NOMO-1 treated with dmso at 0.1 percent for 144 hours (cell line): ENCODE measurements at regions not wholly inside any gene's neighbourhood (a gene's known extent, or its start where the extent isn't known, plus 50 kb on each side); places are given as distances from the start of the nearest gene placed in this dataset.

Experiments used
- DNase-seq: peaks from one replicate; lab custom pipeline; 2025; ENCODE audit not compliant: unreplicated experiment; lab: John Stamatoyannopoulos, UW

GRCh38 chr13:34037636-34038540 lies 219.9 kb downstream of the RFC3 start:
- no peak for DNase-seq

DNA sequence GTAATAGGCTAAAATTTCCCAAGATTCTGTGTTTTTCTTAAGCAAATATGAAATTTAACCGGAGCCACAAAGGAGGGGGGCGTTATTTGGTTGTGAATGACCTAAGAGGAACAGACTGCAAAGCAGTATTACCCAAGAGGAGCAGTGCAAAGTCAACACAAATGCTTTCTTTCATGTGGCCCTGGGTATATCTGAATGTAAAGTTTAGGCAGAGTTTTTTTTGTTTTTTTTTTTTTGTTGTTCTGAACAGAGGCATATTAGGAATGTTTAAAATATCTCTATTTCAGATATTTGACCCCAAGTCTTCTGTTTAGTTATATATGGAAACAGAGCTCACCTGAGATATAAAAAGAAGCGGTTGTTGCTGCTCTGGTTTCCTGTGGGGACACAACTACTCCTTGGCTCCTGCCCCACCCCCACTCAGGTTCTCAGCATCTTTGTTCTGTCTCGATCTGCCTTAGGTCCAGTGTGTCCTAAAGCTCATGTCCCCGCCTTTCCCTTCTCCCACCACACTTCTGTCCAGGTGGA lies 220.7 kb downstream of the RFC3 start:
- no peak for DNase-seq

- no peak for DNase-seq
These were observed 221.7 kb downstream of the RFC3 start for GRCh38 chr13:34039678-34040077.

DNA sequence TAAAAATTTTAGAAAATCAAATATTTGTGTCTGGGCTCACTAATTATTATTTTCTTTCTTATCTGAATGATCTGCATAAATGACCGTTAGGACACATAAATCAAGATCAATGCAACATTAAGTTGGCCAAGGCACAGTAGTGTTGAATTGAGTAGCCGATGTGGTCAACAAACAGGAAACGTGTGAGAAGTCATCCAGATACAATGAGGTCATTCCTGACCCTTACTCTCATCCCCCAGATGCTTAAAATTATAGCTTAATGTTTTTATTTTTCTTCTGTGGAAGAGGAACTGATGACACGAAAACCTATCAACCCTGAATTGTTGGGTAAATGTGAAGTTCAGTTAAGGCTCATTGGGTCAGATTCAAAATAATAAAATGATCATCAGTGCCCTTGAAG lies 222.9 kb downstream of the RFC3 start:
- no peak for DNase-seq

GRCh38 chr13:34044041-34044440 lies 226.1 kb downstream of the RFC3 start:
- no peak for DNase-seq

DNA sequence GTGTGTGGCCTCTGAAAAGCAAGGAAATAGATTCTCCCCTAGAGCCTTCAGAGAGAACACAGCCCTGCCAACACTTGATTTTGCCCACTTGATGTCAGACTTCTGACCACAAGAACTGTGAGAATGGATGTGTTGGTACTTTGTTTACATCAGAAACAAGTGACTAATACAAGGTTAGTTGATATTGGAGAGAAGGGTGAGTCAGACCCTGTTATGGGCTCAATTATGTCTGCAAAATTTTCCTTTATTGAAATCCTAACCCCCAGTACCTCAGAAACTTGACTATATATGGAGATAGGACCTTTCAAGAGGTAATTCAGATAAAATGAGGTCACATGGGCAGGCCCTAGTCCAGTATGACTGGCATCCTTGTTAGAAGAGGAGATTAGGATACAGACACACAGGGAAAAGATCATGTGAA lies 226.7 kb downstream of the RFC3 start:
- DNase-seq: no peak

DNA sequence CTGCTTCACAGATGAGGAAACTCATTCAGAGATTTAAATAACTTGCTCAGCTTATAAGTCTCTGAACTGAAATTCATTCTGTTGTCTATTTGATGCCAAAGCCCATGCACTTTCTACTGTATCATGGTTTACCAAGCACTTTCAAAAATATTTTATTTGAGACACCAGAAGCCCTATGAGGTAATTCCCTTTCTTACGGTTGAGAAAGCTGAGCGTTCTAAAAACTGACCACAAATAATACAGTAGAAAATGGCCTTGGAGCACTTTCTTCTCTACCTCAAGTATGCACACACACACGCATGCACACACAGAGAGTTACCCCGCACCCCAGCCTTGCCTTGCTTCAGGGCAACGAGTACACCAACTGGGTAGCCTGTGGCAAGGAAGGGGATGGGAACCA lies 228.5 kb downstream of the RFC3 start:
- no peak for DNase-seq

DNA sequence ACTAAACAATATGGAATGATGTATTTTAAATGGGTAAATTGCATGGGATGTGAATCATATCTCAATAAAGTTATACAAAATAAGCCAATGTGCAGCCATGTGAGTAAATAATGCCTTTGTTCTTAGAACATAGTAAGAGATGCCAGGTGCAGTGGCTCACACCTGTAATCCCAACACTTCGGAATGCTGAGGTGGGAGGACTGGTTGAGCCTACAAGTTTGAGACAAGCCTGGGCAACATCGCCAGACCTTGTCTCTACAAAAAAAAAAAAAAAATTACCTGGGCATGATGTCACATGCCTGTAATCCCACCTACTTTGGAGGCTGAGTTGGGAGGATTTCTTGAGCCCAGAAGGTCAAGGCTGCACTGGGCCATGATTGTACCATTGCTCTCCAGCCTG lies 230.7 kb downstream of the RFC3 start:
- DNase-seq: no peak

DNA sequence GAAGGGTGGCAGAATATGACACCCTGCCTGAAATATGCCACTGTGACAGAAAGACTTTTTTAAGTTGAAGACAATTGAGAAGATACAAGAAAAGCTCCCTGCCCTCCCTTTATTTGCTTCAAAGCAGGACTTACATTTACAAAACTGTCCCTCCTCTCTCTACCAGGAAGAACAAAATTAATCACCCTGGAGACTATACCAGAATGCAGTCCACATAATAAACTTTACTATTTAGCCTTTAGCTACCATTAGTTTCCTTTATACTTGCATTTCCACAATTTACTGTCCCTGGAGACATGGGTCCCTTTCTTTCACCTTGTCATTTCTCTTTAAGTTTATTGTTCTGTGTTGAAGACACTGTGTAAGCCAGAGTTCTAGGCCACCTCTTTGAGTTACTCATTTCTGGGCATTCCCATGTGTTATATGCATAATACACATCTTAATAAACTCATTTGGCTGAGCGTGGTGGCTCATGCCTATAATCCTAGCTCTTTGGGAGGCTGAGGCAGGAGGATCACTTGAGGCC lies 238.8 kb downstream of the RFC3 start:
- no peak for DNase-seq

GRCh38 chr13:34064456-34065205 lies 246.7 kb downstream of the RFC3 start:
- DNase-seq: no peak

DNA sequence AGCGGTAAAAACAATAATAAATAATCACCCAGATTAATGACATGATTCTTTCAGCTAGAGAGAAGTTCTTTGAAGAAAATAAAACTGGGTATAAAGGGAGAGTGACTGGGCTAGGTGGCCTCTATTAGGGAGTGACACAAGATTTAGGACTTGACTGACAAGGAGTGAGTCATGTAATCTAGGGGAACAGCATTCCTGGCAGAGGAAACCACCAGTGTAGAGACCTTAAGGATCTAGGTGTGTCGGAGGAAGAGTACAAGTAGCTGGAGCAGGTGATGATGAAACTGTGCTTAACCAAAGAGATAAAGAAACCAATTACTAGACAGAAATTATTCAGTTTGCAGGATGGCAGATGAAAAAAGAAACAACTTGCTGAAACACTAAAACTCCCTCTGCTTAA lies 248.0 kb downstream of the RFC3 start:
- DNase-seq: no peak

GRCh38 chr13:34066344-34066743 lies 248.4 kb downstream of the RFC3 start:
- DNase-seq: no peak

- no peak for DNase-seq
These were observed 252.1 kb downstream of the RFC3 start for GRCh38 chr13:34070006-34070405.

GRCh38 chr13:34070544-34071303 lies 252.8 kb downstream of the RFC3 start:
- no peak for DNase-seq

GRCh38 chr13:34076319-34076718 lies 258.4 kb downstream of the RFC3 start:
- DNase-seq: no peak

GRCh38 chr13:34076943-34077703 lies 259.2 kb downstream of the RFC3 start:
- DNase-seq: no peak

GRCh38 chr13:34078334-34078999 lies 260.5 kb downstream of the RFC3 start:
- DNase-seq: no peak

DNA sequence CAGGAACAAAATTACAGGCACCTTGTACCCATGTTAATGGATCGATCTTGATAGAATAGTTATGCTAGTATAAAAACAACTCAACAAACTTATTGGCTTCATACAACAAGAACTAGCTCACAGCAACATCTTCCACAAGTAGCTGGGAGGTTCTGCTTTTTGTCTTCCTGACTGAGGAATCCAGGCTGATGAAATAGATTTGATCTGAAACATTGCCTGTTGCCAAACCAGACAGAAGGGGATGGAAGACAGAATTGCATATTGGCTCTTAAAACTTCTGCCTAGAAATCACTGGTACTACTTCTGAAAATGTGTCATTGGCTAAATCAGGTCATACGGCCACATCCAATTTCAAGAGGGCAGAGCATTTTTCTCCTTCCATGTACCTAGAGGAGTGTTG lies 267.3 kb downstream of the RFC3 start:
- no peak for DNase-seq

- no peak for DNase-seq
These were observed 268.3 kb downstream of the RFC3 start for GRCh38 chr13:34086281-34086680.

DNA sequence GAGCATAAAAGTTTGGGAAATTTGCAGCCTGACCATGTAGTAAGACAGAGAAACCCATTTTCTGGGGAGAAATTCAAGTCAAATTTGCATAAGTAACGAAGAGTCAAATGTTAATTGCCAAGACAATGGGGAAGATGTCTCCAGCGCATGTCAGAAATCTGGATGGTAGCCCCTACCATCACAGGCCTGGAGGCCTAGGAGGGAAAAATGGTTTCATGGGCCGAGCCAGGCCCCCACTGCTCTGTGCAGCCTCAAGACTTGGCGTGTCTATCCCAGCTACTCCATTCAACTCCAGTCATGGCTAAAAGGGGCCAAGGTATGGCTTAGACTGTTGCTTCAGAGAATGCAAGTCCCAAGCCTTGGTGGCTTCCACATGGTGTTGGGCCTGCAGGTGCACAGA lies 269.8 kb downstream of the RFC3 start:
- no peak for DNase-seq
